ENCODE measurements at regions not wholly inside any gene's neighbourhood (a gene's known extent, or its start where the extent isn't known, plus 50 kb on each side); places are given as distances from the start of the nearest gene placed in this dataset.
"Not testable (repeated sequence)": the region's sequence is repeated elsewhere in the genome, so short reads cannot be mapped to it uniquely, and the experiment has no call there.

GRCh38 chr4:45471335-45471734 lies 652.5 kb downstream of the GABRG1 start:
- DNase-seq = no peak

GRCh38 chr4:45467157-45467556 lies 656.7 kb downstream of the GABRG1 start:
- DNase-seq = no peak

DNA sequence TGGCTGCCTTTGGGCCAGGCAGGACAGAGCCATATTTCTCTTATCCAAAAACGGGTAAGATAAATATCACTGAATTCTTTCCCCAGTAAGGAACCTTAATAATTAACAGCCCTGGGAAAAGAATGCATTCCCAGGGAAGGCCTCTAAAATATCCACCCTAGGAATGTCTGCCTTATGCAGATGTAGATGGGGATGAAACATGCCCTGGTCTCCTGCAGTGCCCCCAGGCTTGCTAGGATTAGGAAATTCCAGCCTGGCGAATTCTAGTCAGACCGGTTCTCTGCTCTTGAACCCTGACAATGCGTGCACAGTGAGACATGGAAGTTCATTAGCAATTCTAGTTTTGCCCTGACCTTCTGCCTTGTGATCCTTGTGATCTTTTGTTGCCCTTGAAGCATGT lies 663.7 kb downstream of the GABRG1 start:
- DNase-seq = not testable (repeated sequence)

DNA sequence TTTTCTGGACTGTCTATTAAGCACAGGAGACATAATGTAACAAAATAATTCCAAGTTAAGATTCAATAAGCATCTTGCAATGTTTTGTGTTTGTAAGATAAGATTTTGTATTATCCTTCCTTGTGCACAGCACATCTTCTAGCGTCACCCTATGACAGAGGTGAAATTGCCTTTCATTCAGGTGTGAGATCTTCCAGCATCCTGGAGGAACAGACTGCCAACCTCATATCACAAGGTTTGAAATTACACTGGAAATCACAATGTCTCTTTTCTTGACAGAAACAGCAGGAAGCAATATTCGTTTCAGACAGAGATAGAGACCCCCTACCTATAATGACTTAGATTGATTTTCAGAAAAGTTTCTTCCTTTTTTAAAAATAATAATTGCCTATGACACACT lies 668.6 kb downstream of the GABRG1 start:
- no peak for DNase-seq

DNA sequence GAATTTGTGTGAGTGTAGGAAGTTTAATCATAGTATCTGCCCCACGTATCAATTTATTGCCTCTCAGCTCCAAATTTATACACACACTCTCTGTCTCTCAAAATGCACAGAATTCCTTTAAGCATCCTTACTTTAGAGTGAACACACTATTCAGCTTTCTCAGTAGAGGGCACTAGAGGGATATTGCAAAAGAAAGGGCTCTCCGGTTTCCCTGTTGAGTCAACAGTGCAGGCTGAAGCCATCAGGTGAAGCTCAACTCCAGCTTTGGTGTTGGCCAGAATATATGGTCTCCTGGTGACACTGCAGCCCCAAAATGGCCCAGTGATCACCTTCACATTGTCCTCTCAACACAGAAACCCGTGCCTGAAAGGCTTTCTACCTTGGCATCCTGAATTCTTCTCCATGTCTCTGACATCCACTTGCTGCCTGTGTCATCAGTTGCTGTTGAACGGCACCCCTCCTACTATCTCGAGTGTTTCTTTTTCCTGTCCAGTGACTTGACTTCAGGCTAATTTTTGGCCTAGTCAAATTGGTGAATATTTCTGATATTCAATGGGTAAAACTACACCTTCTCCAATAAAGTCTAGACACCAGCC lies 670.5 kb downstream of the GABRG1 start:
- peak; percentile 70 for DNase-seq

GRCh38 chr4:45442466-45442865 lies 681.4 kb downstream of the GABRG1 start:
- peak; percentile 46 for DNase-seq

- peak; percentile 20 for DNase-seq
Measured at GRCh38 chr4:45438047-45438446, 685.8 kb downstream of the GABRG1 start.

GRCh38 chr4:45437381-45437780 lies 686.5 kb downstream of the GABRG1 start:
- no peak for DNase-seq

DNA sequence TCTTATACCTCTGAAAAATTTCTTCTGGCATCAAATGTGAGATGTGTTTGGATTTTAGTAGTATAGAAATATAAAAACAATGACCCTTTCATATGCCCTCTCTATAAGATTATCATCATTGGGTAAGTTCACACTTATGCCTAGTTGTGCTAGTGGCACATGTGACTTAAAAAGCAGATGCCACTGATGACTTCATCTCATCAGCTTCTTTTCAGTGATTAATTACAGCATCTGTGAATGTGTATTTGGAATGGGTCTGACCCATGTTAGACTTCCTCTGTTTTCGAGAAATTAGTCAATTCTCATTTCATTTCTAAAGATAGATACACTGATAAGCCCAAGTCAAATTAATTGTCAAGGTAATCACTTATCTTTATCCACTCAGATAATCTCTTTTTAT lies 698.7 kb downstream of the GABRG1 start:
- no peak for DNase-seq

DNA sequence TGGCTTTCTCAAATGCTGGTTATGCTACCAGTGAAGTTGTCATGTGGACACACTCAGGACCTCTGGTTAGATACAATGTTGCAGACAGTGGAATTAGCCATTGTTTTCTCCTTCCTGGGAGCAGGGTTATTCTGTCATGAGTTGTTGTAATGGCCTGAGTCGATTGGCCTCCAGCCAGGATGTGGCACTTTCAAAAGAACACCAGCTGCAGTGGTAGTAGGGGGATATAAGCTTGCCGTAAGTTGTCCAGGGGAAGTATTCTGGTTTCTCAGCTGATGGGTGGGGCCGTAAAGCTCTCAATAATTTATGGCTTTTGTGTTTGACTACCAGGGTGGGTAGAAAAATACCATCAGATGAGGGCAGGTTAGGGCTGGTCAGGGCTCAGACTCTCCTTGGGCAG lies 697.5 kb upstream of the GNPDA2 start:
- DNase-seq = no peak

- not testable (repeated sequence) for DNase-seq
Measured at GRCh38 chr4:45420091-45420674, 693.8 kb upstream of the GNPDA2 start.

GRCh38 chr4:45410701-45411210 lies 684.4 kb upstream of the GNPDA2 start:
- DNase-seq = no peak

- no peak for DNase-seq
Measured at GRCh38 chr4:45409536-45409935, 683.2 kb upstream of the GNPDA2 start.

GRCh38 chr4:45408996-45409395 lies 682.6 kb upstream of the GNPDA2 start:
- no peak for DNase-seq

GRCh38 chr4:45399116-45399515 lies 672.8 kb upstream of the GNPDA2 start:
- no peak for DNase-seq

DNA sequence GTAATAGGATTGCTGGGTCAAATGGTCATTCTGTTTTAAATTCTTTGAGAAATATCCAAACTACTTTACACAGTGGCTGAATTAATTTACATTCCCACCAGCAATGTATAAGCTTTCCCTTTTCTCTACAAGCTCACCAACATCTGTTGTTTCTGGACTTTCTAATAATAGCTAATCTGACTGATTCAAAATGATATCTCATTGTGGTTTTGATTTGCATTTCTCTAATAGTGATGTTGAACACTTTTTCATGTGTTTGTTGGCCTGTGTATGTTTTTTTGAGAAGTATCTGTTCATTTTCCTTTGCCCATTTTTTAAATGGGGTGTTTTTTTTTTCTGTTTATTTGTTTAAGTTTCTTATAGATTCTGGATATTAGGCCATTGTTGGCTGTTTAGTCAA lies 659.0 kb upstream of the GNPDA2 start:
- DNase-seq = no peak

DNA sequence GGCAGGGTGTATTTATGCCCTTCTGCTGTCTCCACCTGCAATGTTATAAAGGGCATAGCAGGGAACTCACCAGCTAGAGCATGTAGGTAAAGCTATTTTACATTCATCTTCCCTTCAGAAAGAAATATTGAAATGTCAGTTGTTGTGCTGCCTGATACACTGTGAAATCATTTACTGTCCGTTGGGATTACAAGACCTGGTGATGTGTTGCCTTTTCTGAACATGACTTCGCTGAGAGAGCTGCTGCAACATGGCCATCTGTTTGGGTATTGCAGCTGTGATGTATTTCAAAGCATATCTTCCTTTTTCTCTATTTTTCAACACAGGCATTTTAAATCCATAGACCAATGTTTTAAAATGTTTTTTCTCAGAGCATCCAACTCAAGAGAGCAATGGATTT lies 644.1 kb upstream of the GNPDA2 start:
- no peak for DNase-seq

GRCh38 chr4:45368832-45369231 lies 642.5 kb upstream of the GNPDA2 start:
- no peak for DNase-seq

DNA sequence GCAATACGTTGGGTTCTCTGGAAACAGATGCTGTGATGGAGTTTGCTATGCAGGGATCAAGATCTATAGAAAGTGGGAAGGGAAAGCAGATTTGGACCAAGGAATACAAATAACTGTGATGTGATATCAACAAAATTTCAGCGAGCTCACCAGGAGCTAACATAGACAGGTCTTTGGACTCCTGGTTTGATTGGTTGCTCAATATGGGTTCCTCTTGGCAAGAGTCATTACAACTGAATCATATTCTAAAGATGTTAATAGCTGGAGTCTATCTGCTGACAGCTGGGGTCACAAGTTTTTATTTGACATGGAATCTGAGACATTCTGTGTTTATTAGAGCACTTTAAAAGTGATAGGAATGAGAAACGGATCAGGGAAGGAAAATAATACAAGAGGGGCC lies 637.6 kb upstream of the GNPDA2 start:
- DNase-seq = no peak

DNA sequence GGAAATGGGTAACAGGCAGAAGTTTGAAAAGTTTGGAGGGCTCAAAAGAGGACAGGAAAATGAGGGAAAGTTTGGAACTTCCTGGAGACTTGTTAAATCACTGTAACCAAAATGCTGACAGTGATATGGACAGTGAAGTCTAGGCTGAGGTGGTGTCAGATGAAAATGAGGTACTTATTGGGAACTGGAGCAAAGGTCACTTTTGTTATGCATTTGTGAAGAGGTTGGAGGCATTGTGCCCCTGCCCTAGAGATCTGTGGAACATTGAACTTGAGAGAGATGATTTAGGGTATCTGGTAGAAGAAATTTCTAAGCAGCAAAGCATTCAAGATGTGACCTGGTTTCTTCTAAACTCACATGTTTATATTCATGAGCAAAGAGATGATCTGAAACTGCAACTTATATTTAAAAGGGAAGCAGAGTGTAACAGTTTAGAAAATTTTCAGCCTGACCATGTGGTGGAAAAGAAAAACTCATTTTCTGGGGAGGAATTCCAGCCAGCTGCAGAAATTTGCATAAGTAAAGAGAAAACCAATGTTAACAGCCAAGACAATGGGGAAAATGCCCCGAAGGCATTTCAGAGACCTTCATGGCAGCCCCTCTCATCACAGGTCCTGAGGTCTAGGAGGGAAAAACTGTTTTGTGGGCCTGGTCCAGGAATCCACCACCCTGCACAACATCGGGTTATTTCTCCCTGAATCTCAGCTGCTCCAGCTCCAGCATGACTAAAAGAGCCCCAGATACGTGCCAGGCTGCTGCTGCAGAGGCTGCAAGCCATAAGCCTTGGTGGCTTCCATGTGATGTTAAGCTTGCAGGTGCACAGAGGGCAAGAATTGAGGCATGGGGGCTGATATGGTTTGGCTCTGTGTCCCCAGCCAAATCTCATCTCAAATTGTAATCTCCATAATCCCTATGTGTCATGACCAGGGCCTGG lies 632.5 kb upstream of the GNPDA2 start:
- DNase-seq = no peak

DNA sequence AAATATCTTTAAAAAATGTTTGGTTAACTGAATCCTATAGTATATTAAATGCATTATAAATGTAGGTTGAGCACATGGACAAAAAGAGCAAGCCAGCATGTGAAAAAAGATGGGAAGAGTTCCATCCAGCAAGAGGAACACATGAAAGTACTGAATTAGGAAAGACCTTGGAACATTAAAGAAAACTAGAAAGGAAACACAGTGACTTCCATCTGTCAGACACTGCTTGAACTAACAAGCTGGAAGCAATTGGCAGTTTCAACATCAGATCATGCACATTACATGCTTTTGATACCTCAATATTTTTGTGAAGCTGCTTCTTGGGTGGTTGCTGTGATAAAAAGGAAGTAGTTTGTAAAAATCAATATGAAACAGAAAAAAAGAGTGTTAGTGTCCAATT lies 626.8 kb upstream of the GNPDA2 start:
- DNase-seq = no peak

DNA sequence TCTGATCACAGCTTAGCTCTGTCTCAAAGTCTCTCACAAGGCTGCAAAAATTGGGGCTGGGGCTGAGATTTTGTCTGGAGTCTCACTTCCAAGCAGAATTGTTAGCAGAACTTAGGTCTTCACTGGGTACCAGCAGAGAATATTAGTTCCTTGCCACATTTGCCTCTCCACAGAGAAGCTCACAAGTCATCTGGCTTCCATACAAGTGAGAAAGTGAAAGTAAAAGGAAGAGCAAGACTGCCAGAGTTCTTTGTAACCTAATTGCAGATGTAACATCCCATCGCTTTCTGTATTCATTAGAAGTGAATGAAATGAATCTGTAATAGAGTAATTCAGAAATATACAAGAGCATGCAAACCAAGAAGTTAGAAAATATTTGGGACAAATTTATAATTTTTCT lies 624.1 kb upstream of the GNPDA2 start:
- peak; percentile 83 for DNase-seq

DNA sequence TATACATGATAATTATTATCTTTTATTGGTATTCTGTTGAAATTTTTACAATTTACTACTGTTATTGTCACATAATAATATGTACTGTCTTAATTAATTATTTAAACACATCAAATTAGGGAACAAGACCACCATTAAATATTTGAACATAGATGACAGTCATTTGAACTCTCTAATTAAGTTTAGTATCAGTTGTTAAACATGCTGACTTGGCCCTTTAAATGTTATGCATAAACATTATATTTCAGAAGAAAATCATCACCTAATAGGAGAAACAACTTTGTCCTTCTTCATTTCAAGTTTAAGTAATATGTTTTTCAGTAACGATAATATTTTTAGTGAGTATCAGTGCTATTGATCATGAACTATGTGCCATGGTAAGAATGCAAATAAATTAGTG lies 623.5 kb upstream of the GNPDA2 start:
- peak; percentile 51 for DNase-seq
